MM.1S (cell line): ENCODE measurements at regions not wholly inside any gene's neighbourhood (a gene's known extent, or its start where the extent isn't known, plus 50 kb on each side); places are given as distances from the start of the nearest gene placed in this dataset.

Experiments
- DNase-seq: peaks from one replicate; pipeline ENCODE4 v3.0.0-alpha.2; 2015
- H2AFZ ChIP-seq: fragments of 300-600 bp; sonication (generic); 2 replicates; pipeline ENCODE4 v1.6.0; 2016; ENCODE audit warnings: antibody characterized with exemption, low read length
- H3F3A ChIP-seq: fragments of 300-600 bp; sonication (generic); 2 replicates; pipeline ENCODE4 v1.6.1; 2016; ENCODE audit warnings: mild to moderate bottlenecking, antibody characterized with exemption, low read length, moderate library complexity, mixed read lengths; ENCODE audit not compliant: insufficient read depth
- H3K27ac ChIP-seq: fragments of 300-600 bp; sonication (generic); 2 replicates; pipeline ENCODE4 v1.5.1; 2016; ENCODE audit warnings: mild to moderate bottlenecking, low read length
- H3K27me3 ChIP-seq: fragments of 300-600 bp; sonication (generic); replicated peaks from 2 replicates; pipeline ENCODE4 v1.6.0; 2016; ENCODE audit warnings: low read length; ENCODE audit not compliant: insufficient read depth
- H3K36me3 ChIP-seq: fragments of 300-600 bp; sonication (generic); replicated peaks from 2 replicates; pipeline ENCODE4 v1.6.1; 2016; ENCODE audit warnings: mild to moderate bottlenecking, low read length, mixed read lengths; ENCODE audit not compliant: insufficient read depth
- H3K4me1 ChIP-seq: fragments of 300-600 bp; sonication (generic); 2 replicates; pipeline ENCODE4 v1.6.1; 2016; ENCODE audit warnings: low read length, mixed read lengths
- H3K4me2 ChIP-seq: fragments of 300-600 bp; sonication (generic); 2 replicates; pipeline ENCODE4 v1.6.0; 2016; ENCODE audit warnings: low read depth, low read length
- H3K4me3 ChIP-seq: fragments of 300-600 bp; sonication (generic); 2 replicates; pipeline ENCODE4 v1.5.1; 2016; ENCODE audit warnings: low read length, mixed read lengths
- H3K79me2 ChIP-seq: fragments of 300-600 bp; sonication (generic); 2 replicates; pipeline ENCODE4 v1.6.1; 2016; ENCODE audit warnings: mixed run types, low read length, mixed read lengths
- H3K9ac ChIP-seq: fragments of 300-600 bp; sonication (generic); 2 replicates; pipeline ENCODE4 v1.6.1; 2016; ENCODE audit warnings: low read length, mixed read lengths
- H3K9me2 ChIP-seq: fragments of 300-600 bp; sonication (generic); replicated peaks from 2 replicates; pipeline ENCODE4 v1.6.1; 2016; ENCODE audit warnings: mild to moderate bottlenecking, low read length, mixed read lengths; ENCODE audit not compliant: insufficient read depth
- H3K9me3 ChIP-seq: fragments of 300-600 bp; sonication (generic); replicated peaks from 2 replicates; pipeline ENCODE4 v1.6.1; 2016; ENCODE audit warnings: mild to moderate bottlenecking, low read length, mixed read lengths; ENCODE audit not compliant: insufficient read depth
- H4K20me1 ChIP-seq: fragments of 300-600 bp; sonication (generic); 2 replicates; pipeline ENCODE4 v1.6.1; 2016; ENCODE audit warnings: mild to moderate bottlenecking, low read length, moderate library complexity, mixed read lengths; ENCODE audit not compliant: insufficient read depth
- EZH2 ChIP-seq: fragments of 300-600 bp; sonication (generic); optimal IDR thresholded peaks from 2 replicates; pipeline ENCODE3; 2017; ENCODE audit warnings: low read depth, mild to moderate bottlenecking, antibody characterized with exemption, low read length, mixed read lengths
- EZH2phosphoT487 ChIP-seq: fragments of 300-600 bp; sonication (generic); IDR thresholded peaks from 2 replicates; pipeline ENCODE4 v1.6.1; 2018; ENCODE audit warnings: antibody characterized with exemption, low read length
- TF ChIP-seq, protein P1 (sequence below): fragments of 300-600 bp; sonication (generic); IDR thresholded peaks from 2 replicates; pipeline ENCODE4 v1.5.1; 2016; ENCODE audit warnings: antibody characterized with exemption, low read length, mixed read lengths

DNA sequence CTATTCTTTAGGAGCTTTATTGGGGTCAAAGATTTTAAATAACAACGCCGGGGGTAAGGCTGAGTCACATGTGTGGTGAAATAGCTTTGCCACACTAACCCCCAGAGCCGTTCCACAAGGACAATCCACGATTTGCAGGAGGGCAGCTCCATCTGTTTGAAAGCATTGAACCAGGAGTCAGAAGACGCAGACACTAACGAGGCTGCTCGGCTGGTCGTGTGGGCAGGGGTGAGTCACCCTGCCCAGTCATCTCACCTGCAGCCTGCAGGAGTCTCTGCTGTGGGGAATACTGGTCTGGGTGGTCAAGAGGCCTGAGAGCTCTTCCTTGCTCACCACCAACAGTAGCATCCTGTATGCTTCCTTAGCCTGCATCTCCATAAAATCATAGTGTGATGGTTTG is 149.2 kb upstream of the NCK2 start:
- Histone ChIP-seq H4K20me1 (no peaks in the 10 kb centered on the region), H3K9me2 (no peaks in the 10 kb centered on the region), H3K79me2 (no peaks in the 10 kb centered on the region), H3K4me2 (no peak overlapping the region), H3K36me3 (no peaks in the 10 kb centered on the region), H3K4me1 (peaks cover 36% of the 10 kb centered on the region), H3K27ac (no peak overlapping the region), H3K4me3 (no peak overlapping the region), H2AFZ (no peak overlapping the region), H3K27me3 (no peaks in the 10 kb centered on the region), H3F3A (peaks cover 37% of the 10 kb centered on the region), H3K9me3 (no peaks in the 10 kb centered on the region), H3K9ac (no peak overlapping the region)
- DNase-seq, result no peak
- TF ChIP-seq EZH2 (no peak), EZH2phosphoT487 (no peak)
- TF ChIP-seq, protein P1, sequence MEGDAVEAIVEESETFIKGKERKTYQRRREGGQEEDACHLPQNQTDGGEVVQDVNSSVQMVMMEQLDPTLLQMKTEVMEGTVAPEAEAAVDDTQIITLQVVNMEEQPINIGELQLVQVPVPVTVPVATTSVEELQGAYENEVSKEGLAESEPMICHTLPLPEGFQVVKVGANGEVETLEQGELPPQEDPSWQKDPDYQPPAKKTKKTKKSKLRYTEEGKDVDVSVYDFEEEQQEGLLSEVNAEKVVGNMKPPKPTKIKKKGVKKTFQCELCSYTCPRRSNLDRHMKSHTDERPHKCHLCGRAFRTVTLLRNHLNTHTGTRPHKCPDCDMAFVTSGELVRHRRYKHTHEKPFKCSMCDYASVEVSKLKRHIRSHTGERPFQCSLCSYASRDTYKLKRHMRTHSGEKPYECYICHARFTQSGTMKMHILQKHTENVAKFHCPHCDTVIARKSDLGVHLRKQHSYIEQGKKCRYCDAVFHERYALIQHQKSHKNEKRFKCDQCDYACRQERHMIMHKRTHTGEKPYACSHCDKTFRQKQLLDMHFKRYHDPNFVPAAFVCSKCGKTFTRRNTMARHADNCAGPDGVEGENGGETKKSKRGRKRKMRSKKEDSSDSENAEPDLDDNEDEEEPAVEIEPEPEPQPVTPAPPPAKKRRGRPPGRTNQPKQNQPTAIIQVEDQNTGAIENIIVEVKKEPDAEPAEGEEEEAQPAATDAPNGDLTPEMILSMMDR, result no peak

DNA sequence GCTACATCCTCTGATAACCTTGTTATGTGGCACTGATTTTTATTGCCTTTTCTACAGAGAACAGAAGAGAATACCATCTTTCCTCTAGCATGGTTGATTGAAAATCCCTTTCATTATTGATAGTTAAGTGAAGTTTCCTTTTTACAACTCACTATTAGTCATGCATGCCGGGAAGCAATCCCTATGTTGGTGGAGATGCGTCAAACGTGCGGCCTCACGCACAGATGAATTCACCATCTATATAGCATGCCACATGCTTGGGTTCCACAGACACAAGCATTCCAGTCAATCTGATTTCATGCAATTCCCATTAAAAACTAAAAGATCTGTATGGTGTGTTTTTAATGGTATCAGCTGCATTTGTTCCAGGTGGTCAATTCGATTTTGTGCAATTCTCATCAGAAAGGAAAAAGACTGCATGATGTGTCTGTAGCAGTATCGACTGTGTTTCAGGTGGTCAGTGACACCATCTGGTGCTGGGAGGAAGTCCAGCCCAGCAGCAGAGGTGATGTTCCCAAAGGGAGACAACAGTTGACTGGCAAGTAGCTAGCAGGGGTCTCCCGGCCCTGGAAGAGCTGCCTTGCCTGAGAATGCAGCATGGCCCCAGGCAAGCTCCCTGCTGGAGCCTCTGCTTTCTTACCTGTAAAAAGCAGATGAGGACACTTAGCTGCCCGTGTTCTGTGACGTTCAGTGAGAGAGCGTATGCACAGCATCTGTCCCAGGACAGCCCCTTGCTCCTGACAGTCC is 151.3 kb upstream of the NCK2 start:
- H3K9me3 ChIP-seq, result no peaks in the 10 kb centered on the region
- H3K9me2 ChIP-seq, result no peaks in the 10 kb centered on the region
- no peak overlapping the region for H2AFZ ChIP-seq
- TF ChIP-seq, protein P1, result no peak
- TF ChIP-seq EZH2phosphoT487 (no peak), EZH2 (no peak)
- peaks cover 18% of the 10 kb centered on the region for H3F3A ChIP-seq
- peaks cover 21% of the 10 kb centered on the region for H3K4me1 ChIP-seq
- no peak overlapping the region for H3K4me2 ChIP-seq
- no peaks in the 10 kb centered on the region for H3K79me2 ChIP-seq
- DNase-seq, result no peak
- no peak overlapping the region for H3K9ac ChIP-seq
- H3K36me3 ChIP-seq, result no peaks in the 10 kb centered on the region
- no peaks in the 10 kb centered on the region for H4K20me1 ChIP-seq
- H3K4me3 ChIP-seq, result no peak overlapping the region
- no peak overlapping the region for H3K27ac ChIP-seq
- H3K27me3 ChIP-seq, result no peaks in the 10 kb centered on the region

DNA sequence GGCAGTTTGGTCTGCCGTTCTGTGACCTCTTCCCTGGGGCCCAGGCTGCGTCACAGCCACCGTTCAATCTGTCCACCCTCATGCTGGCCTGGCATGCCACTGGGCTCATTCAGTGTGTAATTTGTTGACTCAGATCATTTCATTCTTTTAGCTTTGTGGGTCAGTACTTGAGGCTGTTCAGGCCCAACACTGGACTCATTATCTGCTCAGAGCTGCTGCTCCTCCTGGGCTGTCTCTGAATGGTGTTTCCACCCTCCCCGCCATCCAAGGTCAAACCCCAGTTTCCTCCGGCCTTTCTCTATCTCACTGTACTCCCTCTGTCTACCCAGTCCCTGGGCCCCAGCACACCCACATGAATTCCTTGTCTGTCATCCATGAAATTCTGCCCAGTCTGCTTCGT is 152.4 kb upstream of the NCK2 start:
- Histone ChIP-seq H3F3A (peaks cover 7% of the 10 kb centered on the region), H3K9me3 (no peaks in the 10 kb centered on the region), H3K4me1 (peaks cover 10% of the 10 kb centered on the region), H4K20me1 (no peaks in the 10 kb centered on the region), H3K27ac (no peak overlapping the region), H3K9ac (no peak overlapping the region), H3K9me2 (no peaks in the 10 kb centered on the region), H3K36me3 (no peaks in the 10 kb centered on the region), H3K79me2 (no peaks in the 10 kb centered on the region), H3K4me3 (no peak overlapping the region), H3K27me3 (no peaks in the 10 kb centered on the region), H2AFZ (no peak overlapping the region), H3K4me2 (no peak overlapping the region)
- TF ChIP-seq EZH2, result no peak
- TF ChIP-seq, protein P1, result no peak
- TF ChIP-seq EZH2phosphoT487, result no peak
- DNase-seq, result no peak
